ENCODE measurements at regions not wholly inside any gene's neighbourhood (a gene's known extent, or its start where the extent isn't known, plus 50 kb on each side); places are given as distances from the start of the nearest gene placed in this dataset.
A peak's percentile ranks its signal among the peaks of the same experiment; 100 is the strongest.
"Not testable (repeated sequence)": the region's sequence is repeated elsewhere in the genome, so short reads cannot be mapped to it uniquely, and the experiment has no call there.

DNA sequence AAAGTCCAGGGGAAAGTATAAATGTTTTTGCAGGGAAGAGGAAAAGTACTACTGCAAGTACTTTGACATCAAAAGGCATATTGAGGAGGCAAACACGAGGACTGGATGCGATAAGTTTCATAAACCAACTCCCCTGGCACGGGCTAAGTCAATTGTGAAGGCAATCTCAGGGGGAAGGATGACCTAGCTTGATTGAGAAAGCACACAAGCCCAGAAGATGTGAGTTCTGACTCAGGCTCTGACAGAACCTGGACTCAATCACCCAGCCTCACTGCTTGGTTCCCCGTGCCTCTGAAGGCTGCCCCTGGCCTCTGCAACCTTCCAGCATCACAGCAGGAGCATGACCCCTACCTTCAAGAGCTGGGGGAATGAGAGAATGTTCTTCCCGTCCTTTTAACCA is 93.2 kb upstream of the ZNF438 start:
- DNase-seq, result no peak

DNA sequence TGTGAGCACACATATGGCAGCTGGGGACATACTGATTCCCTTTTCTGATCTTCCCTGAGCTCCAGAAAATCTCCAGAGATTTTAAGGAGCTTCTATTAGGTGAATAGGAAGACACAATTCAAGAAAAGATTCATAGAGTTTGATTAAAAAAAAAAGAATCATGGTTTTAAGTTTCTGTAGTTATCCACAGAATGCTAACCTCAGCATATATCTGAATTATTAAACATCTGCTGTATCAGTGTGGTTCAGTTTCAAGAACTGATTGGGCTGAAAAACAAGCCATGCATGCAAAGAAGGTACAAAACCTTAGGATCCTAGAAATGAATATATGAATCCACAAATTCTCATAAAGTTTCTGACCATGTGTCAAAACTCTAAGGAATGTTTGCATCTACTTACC is 94.1 kb upstream of the ZNF438 start:
- no peak for DNase-seq

DNA sequence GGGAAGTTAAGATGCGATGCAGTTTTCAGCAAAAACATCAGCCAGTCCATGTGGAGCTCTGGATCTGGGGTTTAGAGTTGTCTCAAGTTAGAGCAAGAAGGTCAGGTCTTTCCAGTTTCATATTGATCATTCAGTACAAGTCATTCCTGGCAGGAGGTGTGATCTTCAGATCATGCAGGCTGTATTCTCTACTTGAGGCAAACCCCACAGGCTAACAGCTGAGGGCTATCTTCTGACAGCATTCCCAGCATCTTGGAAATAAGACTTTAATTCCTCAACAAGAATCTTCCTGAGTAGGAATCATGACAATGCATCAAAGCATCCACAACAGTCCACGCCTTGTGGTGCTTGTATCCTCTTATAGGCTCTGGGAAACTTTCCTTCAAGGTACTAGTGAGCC is 94.9 kb upstream of the ZNF438 start:
- DNase-seq, result no peak

DNA sequence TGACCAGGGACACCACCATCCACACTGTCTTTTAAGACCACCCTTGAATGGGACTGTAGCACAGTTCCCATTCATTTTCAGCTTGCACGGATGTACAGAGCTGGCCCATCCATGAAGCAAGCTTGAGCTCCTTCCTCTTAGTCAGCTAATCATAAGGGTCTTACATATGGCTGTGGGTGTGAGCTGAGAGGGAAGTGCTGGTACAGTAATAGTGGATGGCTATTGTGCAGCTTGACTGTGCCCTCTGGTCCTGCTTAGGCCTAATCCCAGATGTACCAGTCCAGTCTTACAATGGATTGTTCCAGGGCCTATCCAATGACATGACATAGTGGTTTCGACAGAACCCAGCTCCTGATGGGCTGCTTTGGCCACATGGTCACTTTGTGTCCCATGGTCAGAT is 96.9 kb upstream of the ZNF438 start:
- no peak for DNase-seq

DNA sequence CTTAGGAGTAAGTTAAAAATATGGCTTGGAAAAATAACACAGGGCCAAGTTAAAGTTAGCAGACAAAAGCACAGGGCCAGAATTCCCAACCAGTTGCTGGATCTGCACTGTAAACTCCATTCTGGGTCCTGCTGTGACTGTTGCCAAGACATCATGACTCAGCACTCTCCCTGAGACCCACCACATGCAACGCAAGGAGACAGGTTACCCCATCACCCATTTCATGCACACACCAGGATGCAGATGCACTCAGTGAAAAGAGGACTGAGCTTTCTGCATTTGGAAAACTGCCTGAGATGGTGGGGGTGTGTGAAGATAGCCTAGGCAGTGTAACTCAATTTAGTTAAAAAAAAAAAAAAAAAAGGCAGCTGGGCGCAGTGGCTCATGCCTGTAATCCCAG is 97.6 kb upstream of the ZNF438 start:
- DNase-seq, result no peak

DNA sequence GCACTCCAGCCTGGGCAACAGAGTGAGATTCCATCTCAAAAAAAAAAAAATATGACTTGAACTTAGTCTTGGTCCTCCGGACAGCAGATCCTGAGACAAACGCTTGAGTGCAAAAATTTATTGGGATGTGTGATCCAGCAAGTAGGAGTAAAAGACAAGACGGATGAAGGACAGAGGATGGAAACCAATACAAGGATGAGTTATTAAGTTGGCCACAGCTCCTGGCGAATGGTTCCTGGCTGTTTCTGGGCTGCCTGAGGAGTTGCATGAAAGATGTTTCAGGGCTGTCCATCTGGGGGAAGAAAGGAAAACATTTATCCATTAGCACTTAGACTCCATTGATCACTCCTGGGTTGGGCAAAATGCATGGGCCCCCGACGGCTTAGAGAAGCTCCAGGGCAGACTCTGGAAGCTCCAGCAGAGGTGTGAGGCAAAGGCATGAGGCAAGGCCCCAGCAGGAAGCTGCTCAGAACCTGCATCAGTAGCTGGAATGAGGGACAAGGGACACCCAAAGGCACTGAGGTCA is 98.3 kb upstream of the ZNF438 start:
- DNase-seq, result no peak

DNA sequence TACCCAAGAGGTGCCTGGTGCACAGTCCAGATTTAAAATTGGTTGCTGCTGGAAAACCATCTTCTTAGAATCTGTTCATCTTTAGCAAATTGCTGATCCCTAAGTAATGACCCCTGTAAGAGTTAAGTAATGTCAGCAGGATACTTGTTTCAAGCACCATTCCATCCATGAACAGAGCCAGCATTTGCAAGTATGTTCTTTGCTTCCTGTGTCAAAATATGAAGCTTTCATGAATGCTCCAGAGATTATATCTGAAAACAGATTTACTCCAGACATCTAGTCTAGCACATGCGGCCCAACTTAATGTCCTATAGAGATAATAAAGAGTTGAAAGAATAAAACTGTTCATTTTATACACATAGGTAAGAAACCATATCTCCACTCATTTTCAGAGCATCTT is 98.7 kb upstream of the ZNF438 start:
- DNase-seq, result no peak

DNA sequence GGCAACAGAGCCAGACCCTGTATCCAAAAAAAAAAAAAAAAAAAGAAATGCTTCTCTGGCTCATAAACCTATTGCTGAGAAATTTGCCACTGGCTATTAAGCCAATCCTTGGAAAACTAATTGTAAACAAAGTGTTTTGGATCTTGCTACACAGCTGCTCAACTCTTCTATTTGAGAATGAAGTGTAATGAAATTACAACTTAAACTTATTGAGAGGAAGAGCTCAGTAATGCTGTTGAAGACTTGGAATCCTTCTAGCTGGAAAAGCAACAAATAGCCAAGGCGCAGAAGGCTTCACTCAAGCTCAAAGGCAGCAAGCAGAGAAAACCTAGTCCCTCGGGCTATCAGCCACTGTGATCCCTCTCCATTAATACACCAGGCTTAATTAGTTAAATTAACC is 99.6 kb upstream of the ZNF438 start:
- no peak for DNase-seq

DNA sequence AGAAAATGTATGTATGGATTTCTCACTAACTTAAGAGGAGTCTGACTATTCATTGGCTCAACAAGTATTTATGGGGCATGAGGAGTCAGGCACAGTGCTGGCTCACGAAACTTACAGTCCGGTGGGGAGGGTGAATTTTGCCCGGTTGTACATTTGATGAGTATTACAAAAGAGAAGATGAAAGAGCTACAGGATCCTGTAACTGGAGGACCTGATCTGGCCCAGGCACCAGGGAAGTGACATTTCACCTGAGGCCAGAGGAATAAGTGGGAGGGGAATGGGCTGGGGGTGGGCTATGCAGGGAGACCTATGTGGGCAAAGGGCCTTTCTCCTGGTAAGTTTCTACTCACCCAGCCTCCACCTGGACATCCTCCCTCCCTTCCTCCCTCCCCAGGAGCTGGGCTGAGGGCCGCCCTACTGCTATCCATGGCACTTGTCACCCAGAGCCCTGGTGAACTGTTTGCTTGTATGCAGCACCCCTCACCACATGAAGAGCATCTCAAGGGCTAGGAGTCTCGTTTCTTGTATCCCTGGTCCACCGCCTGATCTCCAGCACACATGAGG is 101.1 kb upstream of the ZNF438 start:
- DNase-seq, result no peak

DNA sequence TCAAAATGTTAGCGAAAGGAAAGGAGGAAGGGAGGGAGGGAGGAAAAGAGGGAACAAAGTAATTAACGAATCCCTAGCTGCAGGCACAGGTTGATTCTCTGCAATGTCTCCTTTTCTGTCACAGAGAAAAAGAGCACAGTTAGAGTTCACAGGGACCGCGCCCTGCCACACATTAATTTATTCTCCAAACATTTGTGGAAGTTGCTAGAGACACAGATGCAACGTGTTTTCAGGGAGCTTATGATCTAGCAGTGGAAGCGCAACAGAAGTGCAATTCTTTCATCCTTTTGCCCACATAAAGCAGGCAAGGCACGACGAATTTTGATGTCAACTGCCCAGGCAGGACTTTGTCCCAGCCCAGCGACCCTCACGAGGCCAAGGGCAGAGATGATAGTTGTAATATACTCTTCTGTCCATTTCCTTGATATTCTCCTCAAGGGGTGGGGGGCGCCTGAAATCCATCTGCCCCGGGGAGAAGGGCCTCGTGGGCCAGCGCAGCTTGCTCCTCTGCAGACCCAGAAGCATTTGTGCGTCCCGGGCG is 101.7 kb upstream of the ZNF438 start:
- peak in 1 of 2 experiments; percentile 19 for DNase-seq

DNA sequence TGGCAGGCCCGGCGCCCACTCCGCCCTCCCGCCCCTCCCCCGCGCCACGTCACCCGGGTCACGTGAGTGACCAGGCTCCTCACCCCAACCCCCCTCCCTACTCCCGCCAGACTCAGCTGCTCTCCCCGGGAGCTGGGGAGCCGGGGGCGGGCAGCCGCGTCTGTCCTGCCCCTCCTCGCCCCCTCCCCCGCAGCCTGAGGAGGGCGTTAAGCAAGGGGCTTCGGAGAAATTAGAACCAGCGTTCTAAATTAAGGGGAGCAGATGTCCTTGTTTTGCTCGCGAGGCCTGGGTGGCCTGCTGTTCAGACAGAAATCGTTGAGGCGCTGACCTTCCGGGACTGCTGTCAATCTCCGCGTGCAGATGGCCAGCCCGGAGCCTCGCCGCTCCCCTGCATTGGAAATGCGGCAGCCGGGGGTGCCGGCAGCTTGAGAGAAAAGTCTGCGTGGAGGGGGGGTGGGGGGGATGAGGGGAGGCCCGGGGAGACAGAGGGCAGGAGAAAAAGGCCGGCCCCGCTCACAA is 102.2 kb upstream of the ZNF438 start:
- peak; percentile 82 to 91 for DNase-seq

DNA sequence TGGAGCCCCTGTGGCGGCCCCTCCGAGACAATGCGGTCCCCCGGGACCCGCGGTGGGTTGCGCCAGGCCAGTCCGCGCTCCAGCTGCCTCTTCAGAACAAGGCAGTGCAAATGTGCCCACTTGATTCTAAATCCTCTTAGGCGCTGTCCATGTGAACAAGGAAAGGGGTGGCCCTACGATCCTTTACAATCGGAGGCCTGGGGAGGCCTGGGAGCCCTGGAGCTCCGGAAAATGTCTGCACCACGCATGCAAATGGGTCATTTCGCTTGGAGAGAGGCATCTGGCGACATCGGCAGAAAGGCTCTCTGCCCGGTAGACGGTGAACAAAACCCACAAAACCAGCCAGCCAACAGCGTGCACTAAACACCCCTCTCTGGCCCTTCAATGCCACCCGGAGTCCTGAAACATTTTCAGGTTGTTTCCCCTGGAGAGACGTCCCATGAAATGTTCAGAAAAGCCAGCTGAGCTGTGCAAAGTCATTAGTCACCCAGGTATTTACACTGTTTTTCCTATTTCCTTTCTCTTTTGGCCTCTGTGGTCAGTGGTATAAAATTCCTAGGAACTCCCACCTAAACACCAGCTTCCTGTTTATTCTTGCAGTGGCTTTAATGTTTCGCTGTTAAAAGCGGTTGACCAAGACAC is 102.8 kb upstream of the ZNF438 start:
- DNase-seq, result peak; percentile 78 to 88

DNA sequence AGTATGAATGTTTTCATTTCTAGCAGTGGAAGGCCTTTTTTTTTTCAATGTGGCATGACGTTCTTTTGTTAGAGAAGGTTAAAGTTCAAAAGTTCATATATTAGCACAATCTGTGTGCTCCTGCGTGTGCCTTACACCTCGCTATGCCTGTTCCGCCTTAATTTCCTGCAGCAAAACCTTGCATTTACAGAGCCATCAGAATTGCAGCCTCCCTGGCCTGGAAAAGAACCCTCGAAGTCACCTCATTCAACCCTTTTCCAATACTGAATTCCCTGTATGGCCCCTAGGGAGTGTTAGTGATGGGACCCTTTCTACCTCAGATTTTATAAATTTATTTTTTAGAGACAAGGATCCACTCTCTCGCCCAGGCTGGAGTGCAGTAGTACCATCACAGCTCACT is 103.5 kb upstream of the ZNF438 start:
- peak in 1 of 2 experiments; percentile 18 for DNase-seq

DNA sequence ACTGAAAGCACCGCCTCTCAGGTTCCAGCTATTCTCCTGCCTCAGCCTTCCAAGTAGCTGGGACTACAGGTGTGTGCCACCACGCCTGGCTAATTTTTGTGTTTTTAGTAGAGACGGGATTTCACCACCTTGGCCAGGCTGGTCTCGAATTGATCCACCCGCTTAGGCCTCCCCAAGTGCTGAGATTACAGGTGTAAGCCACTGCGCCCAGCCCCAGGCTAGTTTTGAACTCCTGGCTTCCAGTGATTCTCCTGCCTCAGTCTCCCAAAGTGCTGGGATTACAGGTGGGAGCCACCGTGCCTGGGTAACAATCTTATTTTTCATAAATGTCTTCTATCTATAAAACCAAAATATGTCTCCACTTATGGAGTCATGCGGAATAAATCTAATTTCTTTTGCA is 104.1 kb upstream of the ZNF438 start:
- DNase-seq, result not testable (repeated sequence)

DNA sequence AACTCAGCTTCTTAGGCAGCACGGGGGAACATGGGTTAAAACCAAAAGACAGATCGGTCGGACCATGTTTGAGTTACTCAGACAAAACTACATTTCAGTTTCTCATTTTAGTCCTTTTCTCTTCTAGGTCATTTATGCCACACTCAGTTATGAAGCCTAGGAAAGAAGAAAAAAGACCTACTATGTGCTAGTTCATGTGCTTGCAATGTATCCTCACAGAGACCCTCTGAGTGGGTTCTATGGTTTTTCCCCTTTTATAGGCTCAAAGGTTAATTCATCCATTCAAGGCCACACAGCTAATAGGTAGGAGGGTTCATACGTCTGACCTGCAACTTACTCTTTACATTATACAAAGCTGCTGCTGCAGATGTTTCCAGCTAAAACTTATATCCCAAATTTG is 104.7 kb upstream of the ZNF438 start:
- DNase-seq, result no peak

DNA sequence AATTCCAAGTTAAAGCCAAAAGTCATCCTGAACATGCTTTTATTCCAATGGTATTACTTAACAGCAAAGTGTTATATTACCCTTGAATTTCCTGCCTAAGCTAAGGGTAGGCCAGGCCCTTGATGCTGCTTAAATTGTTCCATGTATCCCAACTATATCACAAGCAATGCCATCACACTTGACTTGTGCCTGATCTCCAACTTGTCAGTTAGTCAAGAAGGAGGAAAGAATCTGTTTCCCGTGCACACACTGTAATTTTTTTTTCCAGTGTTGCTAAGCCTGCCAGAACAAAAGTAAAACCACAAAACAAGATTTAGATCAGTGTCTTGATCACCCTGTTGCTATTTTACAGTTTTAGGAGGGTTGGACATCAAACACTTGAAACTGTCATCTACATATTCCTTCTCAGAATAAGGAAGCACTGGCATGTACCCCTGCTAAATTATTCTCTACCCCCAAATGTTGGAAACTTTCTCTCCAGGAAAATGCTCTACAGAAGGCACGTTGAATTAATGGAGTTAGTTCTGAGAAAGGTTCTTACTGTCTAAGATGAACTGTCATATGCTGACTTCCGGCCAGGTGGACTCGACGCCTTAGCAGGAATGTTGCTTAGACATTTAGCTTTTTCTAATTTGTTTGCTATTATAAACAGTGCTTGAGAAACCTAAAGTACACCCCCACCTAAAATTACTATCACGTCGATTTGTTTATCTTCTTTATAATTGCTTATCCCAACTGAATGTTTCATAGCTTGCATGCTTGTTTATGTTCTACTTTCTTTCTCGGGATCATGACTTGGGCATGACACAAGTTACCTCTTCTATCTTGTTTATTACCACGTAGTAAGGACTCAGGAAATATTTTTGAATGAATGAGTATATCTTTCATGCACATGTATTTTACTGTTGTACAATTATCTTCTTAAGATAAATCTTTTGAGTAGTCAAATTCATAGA is 105.5 kb upstream of the ZNF438 start:
- DNase-seq, result no peak

DNA sequence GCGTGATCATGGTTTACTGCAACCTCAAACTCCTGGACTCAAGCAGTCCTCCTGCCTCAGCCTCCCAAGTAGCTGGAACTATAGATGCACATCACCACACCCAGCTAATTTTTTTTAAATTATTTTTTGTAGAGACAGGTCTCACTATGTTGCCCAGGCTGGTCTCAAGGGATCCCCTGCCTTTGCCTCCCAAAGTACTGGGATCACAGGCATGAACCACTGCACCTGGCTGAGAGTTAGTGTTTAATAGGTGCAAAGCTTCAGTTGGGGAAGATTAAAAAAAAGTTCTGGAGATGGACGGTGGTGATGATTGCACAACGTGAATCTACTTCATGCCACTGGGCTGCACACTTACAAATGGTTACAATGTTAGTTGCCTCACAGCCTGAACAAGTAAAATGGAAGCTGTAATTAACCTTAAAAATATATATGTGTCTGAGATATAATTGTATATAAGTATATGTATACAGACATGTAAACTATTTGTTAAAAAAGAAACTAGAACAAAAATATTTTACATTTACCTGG is 106.4 kb upstream of the ZNF438 start:
- DNase-seq, result no peak

DNA sequence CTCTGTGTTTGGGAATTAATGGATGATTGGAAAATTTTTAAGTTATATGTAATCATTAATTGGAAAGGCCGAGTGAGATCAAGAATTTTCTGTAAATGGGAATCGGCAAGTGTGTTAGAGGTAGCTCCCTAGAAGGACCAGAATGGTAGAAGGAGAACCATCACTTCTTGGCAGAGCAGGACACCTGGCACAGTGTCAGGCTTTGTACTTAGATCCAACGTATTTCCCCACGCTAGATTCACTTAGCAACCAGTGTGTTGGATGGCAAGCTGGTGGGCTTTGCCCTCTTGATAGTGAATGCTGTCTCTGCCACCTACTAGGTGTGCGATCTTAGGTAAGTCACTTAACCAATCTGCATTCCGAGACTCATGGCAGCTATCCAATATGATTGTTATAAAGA is 107.8 kb upstream of the ZNF438 start:
- DNase-seq, result no peak

DNA sequence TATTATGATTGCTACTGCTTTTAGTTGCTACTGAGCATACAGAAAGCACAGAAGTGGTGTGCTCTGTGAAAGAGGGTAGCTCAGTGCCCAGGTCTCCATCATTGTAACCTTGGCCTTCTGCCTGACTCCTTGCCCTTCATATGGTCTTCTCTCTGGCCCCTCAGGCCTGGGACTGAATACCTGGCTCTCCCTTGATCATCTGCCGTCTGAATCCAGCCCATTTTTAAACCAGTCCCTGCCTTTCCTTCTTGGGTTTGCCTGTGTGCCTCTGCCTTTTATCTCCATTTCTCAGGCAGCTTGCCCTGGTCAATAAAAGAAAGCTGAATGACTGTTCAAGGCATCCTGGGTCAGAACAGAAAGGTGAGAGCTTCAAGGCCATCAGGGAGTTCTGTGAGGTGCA is 109.1 kb upstream of the ZNF438 start:
- DNase-seq, result no peak

DNA sequence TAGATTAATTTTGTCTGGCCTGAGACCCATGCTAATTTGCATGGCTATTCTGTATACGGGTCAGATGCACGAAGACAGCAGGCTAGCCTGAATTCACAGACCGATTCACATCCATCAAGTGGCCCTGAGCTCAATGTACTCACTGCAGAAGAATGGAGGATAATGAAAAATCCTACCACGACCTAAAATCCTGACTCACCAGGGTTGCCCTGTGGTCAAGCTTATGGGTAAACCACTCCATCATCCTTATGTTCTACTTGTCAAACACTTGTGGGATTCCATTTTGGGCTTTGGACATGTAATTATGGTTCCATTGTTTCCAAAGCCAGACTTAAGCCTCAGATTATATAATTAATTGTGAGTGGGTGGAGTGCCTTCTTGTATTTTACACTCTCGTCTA is 110.4 kb upstream of the ZNF438 start:
- peak in 1 of 2 experiments; percentile 27 for DNase-seq

DNA sequence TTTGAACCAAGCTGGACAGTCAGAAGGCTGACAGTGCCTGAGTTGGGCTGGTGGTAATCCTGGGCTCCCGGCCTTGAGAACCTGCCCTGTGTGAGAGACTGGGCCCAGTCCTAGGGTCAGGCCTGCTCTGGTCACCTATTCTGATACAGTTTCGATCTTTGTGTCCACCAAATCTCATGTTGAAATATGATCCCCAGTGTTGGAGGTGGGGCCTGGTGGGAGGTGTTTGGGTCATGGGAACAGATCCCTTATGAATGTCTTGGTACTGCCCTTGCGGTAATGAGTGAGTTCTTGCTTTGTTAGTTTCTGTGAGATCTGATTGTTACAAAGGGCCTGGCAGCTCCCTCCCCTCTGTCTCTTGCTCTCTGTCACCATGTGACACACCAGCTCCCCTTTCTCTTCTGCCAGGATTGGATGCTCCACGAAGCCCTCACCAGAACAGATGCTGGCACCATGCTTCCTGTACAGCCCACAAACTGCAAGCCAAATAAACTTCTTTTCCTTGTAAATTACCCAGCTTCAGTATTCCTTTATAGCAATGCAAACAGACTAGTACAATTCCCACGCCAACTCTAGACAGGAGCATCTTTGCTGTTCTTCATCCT is 111.8 kb upstream of the ZNF438 start:
- DNase-seq, result no peak

DNA sequence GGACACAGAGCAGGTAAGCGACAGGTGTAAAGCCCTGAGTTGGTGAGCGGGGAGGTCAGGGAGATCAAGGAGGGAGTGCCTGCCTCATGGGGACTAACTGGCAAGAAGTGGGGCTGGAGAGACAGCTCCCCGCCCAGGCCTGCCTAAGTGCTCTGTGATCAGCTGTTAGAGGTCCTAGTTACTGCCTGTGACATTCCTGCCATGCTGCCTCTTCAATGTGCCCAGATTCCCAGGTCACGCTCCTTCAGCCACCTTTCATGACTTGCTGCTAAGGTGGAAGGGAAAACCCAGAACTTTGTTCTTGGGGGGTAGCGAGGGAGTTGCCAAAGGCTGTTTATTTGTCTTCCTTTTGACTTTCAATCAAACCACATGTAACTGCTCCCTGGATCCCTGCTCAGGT is 114.3 kb upstream of the ZNF438 start:
- no peak for DNase-seq
